ENCODE measurements at regions not wholly inside any gene's neighbourhood (a gene's known extent, or its start where the extent isn't known, plus 50 kb on each side); places are given as distances from the start of the nearest gene placed in this dataset.
"Not testable (repeated sequence)": the region's sequence is repeated elsewhere in the genome, so short reads cannot be mapped to it uniquely, and the experiment has no call there.

- no peak for DNase-seq
Observed at GRCh38 chr5:107058803-107059202, 611.9 kb downstream of the EFNA5 start.

- no peak for DNase-seq
Observed at GRCh38 chr5:107058235-107058634, 612.5 kb downstream of the EFNA5 start.

GRCh38 chr5:107056278-107056677, 614.5 kb downstream of the EFNA5 start:
- no peak for DNase-seq

GRCh38 chr5:107047048-107047447, 623.7 kb downstream of the EFNA5 start:
- no peak for DNase-seq

- DNase-seq: no peak
Observed at GRCh38 chr5:107043665-107044064, 627.1 kb downstream of the EFNA5 start.

GRCh38 chr5:107040907-107041306, 629.8 kb downstream of the EFNA5 start:
- DNase-seq: no peak

GRCh38 chr5:107032629-107033028, 638.1 kb downstream of the EFNA5 start:
- no peak for DNase-seq

GRCh38 chr5:107028938-107029337, 641.8 kb downstream of the EFNA5 start:
- DNase-seq: no peak

GRCh38 chr5:107025712-107026497, 644.8 kb downstream of the EFNA5 start:
- no peak for DNase-seq

GRCh38 chr5:107023732-107024131, 647.0 kb downstream of the EFNA5 start:
- no peak for DNase-seq

- no peak for DNase-seq
Observed at GRCh38 chr5:107021575-107021974, 649.2 kb downstream of the EFNA5 start.

GRCh38 chr5:107020626-107021025, 650.1 kb downstream of the EFNA5 start:
- no peak for DNase-seq

GRCh38 chr5:107017616-107018015, 653.1 kb downstream of the EFNA5 start:
- DNase-seq: no peak

- no peak for DNase-seq
Observed at GRCh38 chr5:107012371-107012770, 658.4 kb downstream of the EFNA5 start.

GRCh38 chr5:107011605-107012004, 659.1 kb downstream of the EFNA5 start:
- DNase-seq: no peak

GRCh38 chr5:107010060-107010459, 660.7 kb downstream of the EFNA5 start:
- no peak for DNase-seq

GRCh38 chr5:107005653-107006052, 665.1 kb downstream of the EFNA5 start:
- DNase-seq: no peak

- DNase-seq: no peak
Observed at GRCh38 chr5:107005161-107005560, 665.6 kb downstream of the EFNA5 start.

GRCh38 chr5:107002115-107002514, 668.6 kb downstream of the EFNA5 start:
- DNase-seq: no peak

- not testable (repeated sequence) for DNase-seq
Observed at GRCh38 chr5:106999506-106999905, 671.2 kb downstream of the EFNA5 start.

GRCh38 chr5:106986006-106986405, 684.7 kb downstream of the EFNA5 start:
- no peak for DNase-seq

- DNase-seq: no peak
Observed at GRCh38 chr5:106985174-106985573, 685.6 kb downstream of the EFNA5 start.

GRCh38 chr5:106979178-106979577, 691.6 kb downstream of the EFNA5 start:
- DNase-seq: not testable (repeated sequence)

- not testable (repeated sequence) for DNase-seq
Observed at GRCh38 chr5:106978582-106979165, 692.1 kb downstream of the EFNA5 start.

- no peak for DNase-seq
Observed at GRCh38 chr5:106976363-106976762, 694.4 kb downstream of the EFNA5 start.
